B cell (primary cell): ENCODE measurements at regions not wholly inside any gene's neighbourhood (a gene's known extent, or its start where the extent isn't known, plus 50 kb on each side); places are given as distances from the start of the nearest gene placed in this dataset.

ENCODE experiments used
- EZH2 ChIP-seq: IDR thresholded peaks from 2 replicates; pipeline ENCODE4 v1.6.1; 2012; ENCODE audit warnings: borderline replicate concordance, low read depth, mild to moderate bottlenecking, moderate library complexity, low read length; ENCODE audit not compliant: insufficient read depth, poor library complexity, severe bottlenecking
- TF ChIP-seq, protein P1 (sequence below): fragments of 200-600 bp; IDR thresholded peaks from one replicate; pipeline ENCODE4 v1.8.0; 2022; ENCODE audit warnings: antibody characterized with exemption, mild to moderate bottlenecking

DNA sequence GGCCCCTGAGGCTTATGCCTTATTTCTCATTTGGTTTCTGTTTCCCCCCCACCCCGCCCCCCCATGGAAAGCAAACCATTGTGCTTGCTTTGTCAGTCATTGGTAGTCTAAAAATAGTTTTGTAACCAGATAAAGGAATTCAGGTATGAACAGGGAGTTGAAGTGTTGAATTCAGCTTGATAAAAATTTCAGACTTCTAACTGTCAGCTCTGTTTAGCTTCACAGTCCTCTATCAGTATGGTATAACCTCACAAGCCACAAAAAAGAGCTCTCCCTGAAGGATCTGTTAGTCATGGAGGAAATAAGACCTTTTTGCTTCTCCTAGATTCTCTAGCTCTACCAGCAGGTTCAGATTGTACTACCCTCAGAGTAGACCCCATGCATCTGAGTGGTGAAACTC, 378.1 kb downstream of the TMEM38B start:
- TF ChIP-seq, protein P1, sequence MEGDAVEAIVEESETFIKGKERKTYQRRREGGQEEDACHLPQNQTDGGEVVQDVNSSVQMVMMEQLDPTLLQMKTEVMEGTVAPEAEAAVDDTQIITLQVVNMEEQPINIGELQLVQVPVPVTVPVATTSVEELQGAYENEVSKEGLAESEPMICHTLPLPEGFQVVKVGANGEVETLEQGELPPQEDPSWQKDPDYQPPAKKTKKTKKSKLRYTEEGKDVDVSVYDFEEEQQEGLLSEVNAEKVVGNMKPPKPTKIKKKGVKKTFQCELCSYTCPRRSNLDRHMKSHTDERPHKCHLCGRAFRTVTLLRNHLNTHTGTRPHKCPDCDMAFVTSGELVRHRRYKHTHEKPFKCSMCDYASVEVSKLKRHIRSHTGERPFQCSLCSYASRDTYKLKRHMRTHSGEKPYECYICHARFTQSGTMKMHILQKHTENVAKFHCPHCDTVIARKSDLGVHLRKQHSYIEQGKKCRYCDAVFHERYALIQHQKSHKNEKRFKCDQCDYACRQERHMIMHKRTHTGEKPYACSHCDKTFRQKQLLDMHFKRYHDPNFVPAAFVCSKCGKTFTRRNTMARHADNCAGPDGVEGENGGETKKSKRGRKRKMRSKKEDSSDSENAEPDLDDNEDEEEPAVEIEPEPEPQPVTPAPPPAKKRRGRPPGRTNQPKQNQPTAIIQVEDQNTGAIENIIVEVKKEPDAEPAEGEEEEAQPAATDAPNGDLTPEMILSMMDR, result no peak
- TF ChIP-seq EZH2, result no peak
